GM19463 (cell line): ENCODE measurements at regions not wholly inside any gene's neighbourhood (a gene's known extent, or its start where the extent isn't known, plus 50 kb on each side); places are given as distances from the start of the nearest gene placed in this dataset.

Source experiments
- ATAC-seq: cut with Tn5 transposase; IDR thresholded peaks from one replicate; pipeline ENCODE4 v1.9.1; 2021; ENCODE audit warnings: mild to moderate bottlenecking, moderate library complexity; ENCODE audit not compliant: unreplicated experiment

DNA sequence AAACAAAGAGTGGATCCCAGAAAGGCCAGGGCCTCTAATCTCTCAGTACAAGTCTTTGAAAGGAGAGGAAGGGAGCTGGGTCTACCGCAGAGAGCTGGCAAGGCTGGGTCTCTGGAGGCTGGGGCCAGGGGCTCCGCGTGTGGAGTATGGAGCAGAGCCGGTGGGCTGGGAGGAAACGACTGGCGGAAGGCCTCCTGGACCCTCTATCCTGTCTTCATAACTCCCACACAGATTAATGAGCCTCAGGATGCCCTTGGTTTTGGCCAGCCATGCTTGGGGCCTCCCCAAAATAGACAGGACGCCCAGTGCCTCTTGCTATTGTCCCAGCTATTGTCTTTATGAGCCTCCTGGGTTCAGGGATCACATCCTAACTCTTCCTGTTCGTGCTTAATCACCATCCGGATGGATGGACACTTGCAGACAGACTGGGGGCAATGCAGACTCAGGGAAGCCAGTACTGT lies 306.4 kb downstream of the DHX35 start:
- no peak for ATAC-seq

DNA sequence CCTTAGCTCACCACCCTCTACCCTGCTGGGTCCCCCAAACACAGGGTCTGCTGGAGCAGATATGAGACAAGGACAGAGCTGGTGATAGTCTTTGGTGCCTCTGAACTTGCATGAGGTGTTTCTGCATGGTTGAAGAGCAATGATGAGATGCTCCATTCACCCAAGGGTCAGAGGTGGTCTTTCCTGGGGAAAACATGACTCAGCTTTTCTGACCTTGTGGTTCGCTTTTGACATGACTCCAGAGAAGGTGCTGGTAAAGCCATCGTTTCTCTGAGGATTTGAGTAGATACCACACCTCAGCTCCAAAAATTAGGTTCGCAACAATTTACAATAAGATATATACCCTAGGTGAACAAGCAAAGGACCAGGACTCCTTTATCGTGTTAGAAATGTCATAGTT lies 304.8 kb downstream of the DHX35 start:
- no peak for ATAC-seq

DNA sequence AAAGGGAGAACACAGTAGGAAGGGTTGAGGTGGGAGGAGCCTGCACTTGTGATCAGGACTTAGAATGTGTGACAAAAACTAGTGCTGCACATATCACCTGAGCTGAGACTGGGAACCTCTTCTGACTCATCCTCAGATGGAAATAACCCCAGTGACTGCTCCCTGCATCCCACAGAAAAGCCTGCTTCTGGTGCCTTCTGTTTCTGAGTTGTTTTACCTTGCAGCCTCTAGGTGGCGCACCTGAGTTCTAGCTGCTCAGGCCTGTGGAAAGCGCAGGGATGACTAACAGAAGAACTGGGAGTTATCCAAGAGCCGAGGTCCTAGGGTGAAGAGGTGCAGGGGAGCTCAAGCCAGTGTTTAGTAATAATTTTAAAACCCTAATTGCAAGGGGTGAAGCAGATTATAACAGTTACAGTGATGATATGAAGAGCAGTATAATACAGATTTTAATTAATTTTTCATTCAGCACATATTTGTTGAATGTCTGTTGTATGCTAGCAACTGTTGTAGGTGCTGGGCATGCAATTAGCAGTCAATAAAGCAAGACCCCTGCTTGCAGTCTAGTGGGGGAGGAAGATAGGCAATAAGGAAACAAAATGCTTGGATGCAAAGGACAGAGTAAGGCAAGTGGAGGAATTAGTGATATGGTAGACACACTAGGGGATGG lies 302.5 kb downstream of the DHX35 start:
- no peak for ATAC-seq

DNA sequence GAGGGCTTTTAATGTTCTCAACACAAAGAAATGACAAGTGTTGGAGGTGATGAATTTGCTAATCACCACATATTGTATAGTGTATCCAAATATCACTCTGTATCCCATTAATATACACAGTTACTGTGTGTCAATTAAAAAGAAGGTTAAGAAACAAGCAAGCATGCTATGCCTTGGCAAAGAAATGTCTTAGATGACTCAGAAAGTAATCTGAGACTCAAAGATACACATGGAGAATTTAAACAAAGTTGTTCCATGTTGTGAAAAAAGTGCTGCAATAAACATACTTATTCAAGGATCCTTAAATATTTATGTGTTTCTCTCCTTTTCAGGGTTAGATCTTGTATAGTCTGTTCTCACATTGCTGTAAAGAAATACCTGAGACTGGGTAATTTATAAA lies 300.9 kb downstream of the DHX35 start:
- ATAC-seq: no peak

DNA sequence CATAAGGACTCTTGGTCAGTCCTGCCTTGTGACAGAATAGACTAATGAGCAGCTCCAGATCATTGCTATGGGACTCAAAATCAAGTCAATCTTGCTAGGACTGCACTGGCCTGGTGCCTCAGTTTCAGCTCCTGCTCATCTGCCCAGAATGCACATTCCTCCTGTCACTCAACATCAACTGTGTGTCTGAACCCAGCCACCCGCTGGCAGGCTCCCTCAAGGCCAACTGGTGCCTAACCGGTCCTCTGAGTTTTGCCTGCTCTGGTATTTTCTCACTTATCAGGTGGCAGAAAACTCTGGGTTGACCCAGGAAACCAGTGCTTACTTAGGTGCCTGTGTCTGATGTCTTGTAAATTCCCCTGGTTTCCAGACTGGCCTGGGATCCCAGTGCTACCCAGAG lies 297.7 kb downstream of the DHX35 start:
- no peak for ATAC-seq

DNA sequence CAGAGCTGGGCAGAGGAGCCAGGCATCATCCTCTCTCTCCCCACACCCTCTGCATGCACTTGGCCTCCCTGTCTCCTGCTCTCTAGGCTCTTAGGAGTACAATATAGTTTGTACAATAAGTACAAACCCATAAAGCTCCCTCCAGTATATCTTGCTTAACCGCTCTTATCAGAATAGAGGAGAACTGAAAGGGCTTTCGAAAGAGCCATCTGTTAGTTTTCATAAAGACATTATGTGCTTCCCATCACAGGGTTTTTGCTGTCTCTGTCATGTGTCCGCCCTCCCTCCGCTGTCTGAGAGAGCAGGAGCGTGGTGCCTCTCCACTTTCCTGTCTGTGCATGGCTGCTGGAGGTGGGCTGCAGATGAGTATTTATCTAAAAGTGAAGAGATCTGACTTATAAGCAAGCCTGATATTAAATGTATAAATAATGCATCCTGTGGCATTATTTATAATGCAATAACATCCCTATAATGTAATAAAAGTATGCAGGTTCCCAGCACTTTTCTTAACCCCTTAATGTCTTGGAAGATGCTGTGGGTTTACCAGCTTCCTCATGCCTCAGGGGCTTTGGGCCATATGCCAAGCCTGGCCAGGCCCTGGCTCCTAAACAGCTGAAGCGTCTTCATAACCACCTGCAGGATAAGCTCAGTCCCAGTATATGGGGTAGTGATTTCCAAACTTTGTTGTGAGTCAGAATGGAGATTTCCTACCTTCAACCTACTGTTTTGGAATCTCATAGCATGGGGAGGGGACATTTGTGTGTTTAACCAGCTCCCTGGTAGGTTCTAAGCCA lies 297.1 kb downstream of the DHX35 start:
- no peak for ATAC-seq

- no peak for ATAC-seq
These were observed 296.1 kb downstream of the DHX35 start for GRCh38 chr20:39258253-39258652.

DNA sequence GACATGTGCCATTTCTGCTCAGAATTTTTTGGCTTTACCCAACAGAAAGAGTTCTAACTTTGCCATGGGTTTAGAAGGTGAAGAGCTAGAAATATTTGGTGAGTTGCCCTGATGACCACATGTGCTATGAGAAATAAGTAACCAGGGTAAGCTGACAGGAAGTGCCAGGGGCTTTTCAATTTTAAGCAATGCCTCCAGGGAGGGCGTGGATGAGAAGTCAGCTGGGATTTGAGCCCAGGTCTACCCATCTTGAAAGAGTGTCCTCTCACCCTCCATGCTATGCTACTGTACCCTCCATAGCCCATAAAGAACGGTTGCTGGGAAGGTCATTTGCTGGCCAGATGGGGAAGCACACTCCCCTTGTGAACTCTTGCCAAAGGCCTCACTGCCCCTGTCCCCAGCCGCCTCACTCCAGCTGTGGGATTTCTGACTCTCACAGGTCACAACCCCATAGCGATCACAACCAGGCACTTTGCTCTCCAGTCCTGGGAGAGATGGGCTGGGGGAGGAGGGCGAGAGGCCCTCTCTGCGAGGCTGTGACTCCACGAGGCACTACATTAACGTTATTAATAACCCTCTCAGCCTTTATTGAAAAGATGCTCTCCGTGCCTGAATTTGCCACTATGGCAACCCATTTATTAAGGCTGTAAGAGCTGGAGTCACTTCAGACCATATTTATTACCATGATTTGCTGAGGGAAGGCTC lies 291.1 kb downstream of the DHX35 start:
- ATAC-seq: no peak

DNA sequence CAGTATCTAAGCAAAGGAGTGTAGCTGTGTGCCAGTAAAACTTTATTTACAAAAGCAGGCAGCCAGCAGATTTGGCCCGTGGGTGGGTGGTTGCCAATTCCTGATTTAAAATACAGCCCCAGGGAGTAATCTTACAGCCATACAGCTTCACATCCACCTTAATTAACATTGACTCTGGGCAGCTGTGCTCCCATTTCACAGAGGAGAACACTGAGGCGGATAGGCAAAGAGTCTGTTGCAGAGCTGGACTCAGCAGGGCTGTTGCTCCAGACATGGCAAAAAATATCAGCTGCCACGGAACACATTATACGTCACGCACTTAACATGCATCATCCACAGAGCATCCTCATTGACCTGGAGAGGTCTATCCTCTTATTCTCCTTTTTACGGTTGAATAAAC lies 289.9 kb downstream of the DHX35 start:
- ATAC-seq: no peak

DNA sequence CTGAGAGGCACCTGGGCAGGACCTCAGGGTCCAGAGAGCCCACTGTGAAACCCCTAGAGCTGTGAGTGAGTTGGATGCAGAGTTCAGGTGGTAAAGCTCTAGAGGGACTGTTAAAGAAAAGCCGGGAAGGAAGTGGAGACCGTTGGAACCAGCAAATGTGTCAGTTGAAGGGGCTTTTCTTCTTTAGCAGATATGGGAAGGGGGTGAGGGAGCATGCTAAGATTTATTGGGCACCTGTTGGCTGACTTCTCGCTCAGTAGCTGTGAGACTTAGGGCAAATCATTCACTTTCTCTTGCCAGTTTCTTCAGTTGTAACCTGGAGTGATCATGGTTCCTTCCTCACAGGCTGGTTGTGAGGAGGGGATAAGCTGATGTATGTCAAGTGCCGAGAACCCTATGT lies 287.7 kb downstream of the DHX35 start:
- ATAC-seq: no peak

DNA sequence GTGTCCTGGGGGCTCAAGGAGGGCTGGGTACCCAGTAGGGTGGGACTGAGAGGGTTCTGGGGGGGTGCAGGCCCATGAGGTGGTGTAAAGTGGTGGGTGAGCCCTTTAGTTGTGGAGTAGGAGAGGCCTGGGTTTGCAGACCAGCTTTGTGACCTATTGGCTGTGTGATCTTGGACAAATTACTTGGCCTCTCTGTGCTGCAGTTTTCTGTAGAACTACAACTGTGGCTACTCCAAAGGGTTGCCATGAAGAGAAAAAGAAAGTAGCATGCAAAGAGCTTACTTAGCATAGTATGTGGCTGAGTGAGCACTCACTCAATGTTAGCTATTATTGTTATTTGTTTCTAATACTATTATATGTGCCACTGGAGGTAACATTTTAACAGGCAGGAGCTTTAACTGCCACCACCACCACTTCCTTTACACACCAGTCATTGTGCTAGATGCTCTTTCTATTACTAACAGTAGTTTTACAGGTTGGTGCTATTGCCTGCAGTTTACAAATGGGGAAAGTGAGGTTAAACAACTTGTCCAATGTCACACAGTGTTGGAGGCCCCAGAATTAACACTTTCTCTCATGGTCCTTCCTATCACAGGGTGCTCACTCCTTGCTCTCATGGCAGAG lies 286.8 kb downstream of the DHX35 start:
- ATAC-seq: no peak

DNA sequence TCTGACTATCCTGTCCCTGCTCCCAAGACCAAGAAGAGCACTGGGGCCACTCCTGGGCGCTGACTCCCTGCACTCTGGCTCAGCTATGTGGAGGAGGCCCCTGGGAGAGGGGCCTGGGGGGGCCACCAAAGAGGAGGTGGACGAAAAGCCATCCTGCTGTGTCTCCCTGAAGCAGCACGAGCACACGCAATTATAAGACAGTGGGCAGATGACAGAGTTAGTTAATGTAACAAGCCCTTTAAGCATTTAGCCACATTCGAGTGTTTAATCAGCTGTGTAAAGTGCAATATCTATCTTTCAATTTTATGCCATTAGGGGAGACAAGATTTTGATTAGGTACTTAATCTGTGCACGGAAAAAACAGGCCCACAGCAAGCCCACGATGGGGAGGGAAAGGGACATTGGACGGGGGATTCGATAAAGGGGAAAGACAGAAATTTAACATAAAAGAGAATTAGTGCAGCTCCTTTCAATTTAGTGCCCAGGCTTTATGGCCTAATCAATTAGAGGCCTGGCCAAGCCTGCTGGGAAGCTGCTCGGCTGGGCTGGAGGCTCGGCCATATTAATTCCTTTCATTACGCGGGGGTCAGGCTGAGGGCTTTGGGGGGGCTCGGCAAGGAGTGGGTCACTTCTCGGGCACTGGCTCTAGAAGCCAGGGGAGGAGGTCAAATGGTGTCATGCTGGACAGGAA lies 286.2 kb downstream of the DHX35 start:
- ATAC-seq: no peak

- ATAC-seq: no peak
These were observed 284.3 kb downstream of the DHX35 start for GRCh38 chr20:39246436-39246835.

GRCh38 chr20:39245685-39246311 lies 283.7 kb downstream of the DHX35 start:
- no peak for ATAC-seq

GRCh38 chr20:39243962-39244361 lies 281.8 kb downstream of the DHX35 start:
- no peak for ATAC-seq

DNA sequence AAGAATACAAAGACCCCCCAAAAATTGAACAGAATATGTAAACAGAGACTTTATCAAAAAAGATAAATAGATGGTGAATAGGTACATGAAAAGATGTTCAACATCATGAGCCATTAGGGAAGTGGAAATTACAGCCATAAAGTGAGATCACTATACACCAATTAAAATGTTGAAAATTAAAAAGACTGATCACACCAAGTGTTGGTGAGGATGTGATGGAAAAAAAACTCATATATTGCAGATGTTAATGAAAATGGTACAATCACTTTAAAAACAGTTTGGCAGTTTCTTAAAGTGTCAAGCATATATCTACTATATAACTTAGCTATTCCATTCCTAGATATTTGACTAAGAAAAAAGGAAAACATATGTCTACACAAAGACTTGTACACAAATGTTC lies 280.5 kb downstream of the DHX35 start:
- no peak for ATAC-seq

DNA sequence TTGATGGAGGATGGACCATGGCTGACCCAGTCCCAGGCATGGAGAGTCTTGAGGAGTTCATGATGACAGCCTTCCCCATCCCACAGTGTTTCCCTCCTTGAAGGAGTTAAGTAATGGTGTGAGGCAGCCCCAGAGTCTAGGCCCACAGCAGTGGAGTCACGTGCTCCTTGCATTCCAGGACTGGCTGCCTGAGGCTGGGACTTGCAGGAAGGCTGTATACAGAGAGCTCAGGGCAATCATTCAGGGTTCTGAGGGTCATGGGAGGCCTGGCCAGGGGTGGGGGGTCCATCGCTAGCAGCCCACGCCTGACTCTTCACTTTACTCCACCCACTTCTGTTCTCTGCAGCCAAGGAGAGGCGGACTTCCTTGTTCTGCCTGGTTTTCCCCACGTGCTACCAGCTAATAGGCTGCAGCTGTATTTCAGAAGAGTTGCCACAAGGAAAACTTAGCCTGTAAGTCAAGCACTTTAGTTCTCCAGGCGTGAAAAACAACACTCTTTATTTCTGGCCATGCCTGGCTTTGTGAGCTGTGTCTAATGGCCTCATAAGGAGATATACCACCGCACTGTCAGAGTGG lies 272.5 kb downstream of the DHX35 start:
- no peak for ATAC-seq

DNA sequence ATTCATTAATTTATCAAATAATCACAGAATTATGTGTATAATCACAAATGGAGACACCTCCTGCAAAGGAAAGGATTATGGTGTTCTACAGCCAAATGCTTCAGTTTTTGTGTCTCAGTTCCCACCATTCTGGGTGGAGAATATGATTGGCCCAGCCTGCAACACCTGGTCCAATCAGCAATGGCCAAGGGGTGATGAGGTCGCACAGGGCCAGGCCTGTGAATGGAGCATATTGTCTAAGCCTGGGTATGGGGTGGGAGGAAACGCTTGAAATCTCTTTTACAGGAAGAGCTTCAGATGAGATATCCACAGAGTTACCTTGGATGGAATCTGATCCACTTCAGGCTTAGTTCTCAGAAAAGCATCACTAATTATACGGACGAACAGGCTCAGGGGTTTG lies 271.6 kb downstream of the DHX35 start:
- ATAC-seq: no peak

DNA sequence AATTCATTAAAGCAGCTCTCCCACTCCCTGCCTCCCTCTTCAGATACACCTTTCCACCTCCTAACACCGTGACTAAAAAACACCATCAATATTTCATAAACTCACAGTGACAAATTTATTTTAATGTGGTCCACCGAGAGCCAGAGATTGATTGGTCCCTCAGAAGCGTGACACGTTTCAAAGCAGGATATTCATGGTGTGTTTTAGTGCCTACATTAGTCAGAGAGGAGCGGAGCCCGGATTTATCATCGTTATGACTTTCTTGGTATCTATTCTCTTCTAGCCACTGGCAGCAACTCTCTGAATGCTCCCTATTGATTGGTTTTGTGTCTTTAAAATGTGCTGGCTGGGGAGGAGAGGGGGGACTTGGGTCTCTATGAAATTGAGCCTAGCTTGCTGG lies 265.3 kb downstream of the DHX35 start:
- ATAC-seq: no peak

DNA sequence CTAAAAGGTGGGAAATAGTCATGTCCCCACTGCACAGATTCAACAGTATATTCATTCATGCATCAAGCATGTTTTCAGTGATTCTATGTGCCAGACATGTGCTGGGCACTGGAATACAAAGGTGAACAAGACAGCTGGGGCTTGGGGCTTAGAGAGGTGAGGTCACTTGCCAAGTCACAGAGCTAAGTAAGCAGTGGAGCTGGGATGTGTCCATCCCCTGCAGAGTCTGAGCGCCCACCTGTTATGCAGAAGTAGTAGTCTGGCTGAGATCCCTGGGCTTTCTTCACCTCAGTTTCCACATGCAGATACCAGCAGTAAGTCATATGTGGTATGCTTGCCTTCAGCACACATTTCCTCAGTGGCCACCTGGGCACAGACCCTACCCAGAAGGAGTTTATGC lies 263.8 kb downstream of the DHX35 start:
- ATAC-seq: no peak
